Heart left ventricle (tissue), 13 donors: ENCODE measurements at regions not wholly inside any gene's neighbourhood (a gene's known extent, or its start where the extent isn't known, plus 50 kb on each side); places are given as distances from the start of the nearest gene placed in this dataset.

ENCODE experiments used
- POLR2A ChIP-seq, 2 donors: fragments of 450-650 bp; IDR thresholded peaks; one replicate each; pipeline ENCODE4 v1.6.1; 2017; ENCODE audit warnings: antibody characterized with exemption in 2 of 2, mild to moderate bottlenecking in 2 of 2, moderate library complexity in 2 of 2
- TF ChIP-seq, protein P1 (sequence below), 12 donors: fragments of 200-600 bp; sonication (generic) in 4 of 12; IDR thresholded peaks; one replicate each; pipeline versions ENCODE4 v1.5.0 to v1.8.0; 2018 to 2022; ENCODE audit warnings: antibody characterized with exemption in 12 of 12, mild to moderate bottlenecking in 5 of 12
- donor health status: ischemic (EF 13 %, LVEDD 7.1; RV severe dilation, severe dysfunction).
- donor health status: DM: no; HTN: yes; CAD: no.
- donor health status: DM: no; HTN: no; CAD: no.
- donor health status: ischemic (EF 25% LVEDD 6.9; RV normal size, moderate dysfunction).
- donor health status: ischemic (EF 25% LVEDD 5.7; RV mildly dilated, moderate dysfunction).
- donor health status: ischemic (EF 35%, LVEDD 5.7; RV mildly dilated, moderate dysfunction).
- donor health status: nonischemic (EF 11% LVEDD 7.7; RV severe dilation, severe dysfunction).
- donor health status: DM: yes; HTN: yes; CAD: no.
- donor health status: PGD.
- donor health status: ischemic (EF 29% LVEDD 5.4; RV normal size, mild dysfunction).
- donor health status: nonischemic (EF 23%, LVEDD 6.1; RV moderate dilation, normal function).

DNA sequence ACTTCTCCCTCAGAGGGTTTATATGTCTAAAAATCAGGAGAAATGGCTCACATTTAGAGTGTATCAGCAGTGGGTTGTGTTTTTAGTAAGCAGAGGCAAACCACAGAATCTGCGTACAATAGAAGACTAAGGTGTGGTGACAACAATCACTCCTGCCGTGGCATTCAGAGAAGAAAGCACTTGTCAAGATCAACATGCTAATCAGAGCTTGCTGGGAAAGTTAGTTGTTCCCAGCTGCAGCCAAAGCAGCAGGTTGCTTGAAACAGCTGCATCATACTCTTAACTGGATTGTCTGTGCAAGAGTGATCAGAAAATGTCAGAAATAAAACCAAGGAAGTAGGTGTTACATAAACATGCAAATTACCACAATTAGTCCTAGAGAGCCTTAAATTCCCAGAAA is 616.4 kb downstream of the CDH8 start:
- TF ChIP-seq, protein P1, sequence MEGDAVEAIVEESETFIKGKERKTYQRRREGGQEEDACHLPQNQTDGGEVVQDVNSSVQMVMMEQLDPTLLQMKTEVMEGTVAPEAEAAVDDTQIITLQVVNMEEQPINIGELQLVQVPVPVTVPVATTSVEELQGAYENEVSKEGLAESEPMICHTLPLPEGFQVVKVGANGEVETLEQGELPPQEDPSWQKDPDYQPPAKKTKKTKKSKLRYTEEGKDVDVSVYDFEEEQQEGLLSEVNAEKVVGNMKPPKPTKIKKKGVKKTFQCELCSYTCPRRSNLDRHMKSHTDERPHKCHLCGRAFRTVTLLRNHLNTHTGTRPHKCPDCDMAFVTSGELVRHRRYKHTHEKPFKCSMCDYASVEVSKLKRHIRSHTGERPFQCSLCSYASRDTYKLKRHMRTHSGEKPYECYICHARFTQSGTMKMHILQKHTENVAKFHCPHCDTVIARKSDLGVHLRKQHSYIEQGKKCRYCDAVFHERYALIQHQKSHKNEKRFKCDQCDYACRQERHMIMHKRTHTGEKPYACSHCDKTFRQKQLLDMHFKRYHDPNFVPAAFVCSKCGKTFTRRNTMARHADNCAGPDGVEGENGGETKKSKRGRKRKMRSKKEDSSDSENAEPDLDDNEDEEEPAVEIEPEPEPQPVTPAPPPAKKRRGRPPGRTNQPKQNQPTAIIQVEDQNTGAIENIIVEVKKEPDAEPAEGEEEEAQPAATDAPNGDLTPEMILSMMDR (IDR thresholded peaks at IDR 0.05): no peak
- TF ChIP-seq POLR2A (IDR thresholded peaks at IDR 0.05): no peak
